Germinal center (tissue), 1 donor: ENCODE measurements at regions not wholly inside any gene's neighbourhood (a gene's known extent, or its start where the extent isn't known, plus 50 kb on each side); places are given as distances from the start of the nearest gene placed in this dataset.
A peak's percentile ranks its signal among the peaks of the same experiment; 100 is the strongest.

ENCODE experiments used
- DNase-seq: peaks from one replicate; pipeline ENCODE4 v3.0.0; 2012; ENCODE audit warnings: mixed read lengths, low spot score

- no peak for DNase-seq
Observed at GRCh38 chr12:27907766-27908165, 64.8 kb downstream of the PTHLH start.

DNA sequence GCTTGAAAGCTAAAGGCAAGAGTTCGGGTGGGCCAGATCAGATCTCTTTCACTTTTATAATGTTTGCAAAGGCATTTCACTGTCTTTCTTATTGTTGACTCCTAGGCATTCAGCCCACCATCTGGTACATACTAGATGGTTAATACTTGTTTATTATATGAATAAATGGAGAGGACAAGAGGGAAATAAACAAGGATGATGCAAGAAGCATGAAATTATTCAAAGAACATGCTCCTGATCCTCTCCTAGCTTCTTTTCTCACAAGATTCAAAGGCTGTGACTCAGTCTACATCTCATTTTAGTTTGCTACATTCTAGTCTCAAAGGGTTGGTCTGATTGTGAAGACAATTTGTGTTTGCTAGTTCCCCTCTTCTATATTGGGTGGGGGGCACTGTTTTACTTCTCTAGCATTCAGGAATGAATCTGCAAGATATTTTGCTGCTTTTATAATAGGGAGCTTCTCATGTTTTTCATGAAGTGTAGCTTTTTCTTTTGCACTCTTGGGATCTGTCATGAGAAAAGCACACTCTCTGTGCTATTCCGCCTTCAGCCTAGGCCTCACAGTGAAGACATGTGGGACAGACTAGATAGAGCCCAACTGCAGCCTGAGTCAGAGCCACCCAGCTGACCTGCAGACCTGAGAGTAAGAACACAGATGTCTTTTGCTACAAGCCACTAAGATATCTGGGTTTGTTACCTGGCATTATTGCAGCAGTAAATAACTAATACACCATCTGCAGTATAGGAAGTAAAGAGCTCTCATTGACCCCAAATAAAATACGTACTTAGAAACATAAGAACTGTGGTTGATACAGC, 65.7 kb downstream of the PTHLH start:
- no peak for DNase-seq

DNA sequence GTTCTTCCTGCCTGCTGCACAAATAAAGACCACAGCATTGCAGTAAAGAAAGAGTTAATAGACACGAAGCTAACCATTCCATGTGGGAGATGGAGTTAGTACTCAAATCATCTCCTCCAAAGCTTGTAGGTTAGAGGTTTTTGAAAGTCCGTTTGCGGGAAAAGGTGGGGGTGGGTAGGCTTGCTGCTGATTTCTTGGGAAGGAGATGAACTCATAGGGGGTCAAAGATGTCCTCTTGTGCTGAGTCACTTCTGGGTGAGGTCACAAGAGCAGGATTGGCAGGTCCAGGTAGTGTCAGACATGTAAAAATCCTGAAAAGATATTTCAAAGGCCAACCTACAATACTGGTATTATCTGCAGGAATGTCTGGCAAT, 66.4 kb downstream of the PTHLH start:
- no peak for DNase-seq

- DNase-seq: no peak
Observed at GRCh38 chr12:27905285-27906126, 67.0 kb downstream of the PTHLH start.

DNA sequence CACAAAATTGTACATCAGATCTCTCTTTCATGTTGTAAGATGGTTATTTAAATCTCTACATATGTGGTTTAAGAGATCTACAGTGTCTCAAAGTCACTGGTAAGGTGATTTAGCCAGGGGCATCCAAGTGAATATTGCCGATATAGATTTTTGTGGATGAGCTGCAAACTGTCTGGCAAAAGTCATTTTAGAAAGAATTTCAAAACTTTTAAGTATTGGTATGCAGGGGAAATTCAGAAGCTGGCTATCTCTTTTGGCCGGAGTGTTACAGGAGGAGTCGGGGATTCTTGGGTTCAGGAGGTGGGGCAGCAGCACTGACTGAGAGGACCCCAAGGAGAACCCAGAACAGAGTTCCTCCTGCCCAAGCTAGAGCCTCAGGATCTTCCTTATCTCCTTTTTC, 69.9 kb downstream of the PTHLH start:
- no peak for DNase-seq

DNA sequence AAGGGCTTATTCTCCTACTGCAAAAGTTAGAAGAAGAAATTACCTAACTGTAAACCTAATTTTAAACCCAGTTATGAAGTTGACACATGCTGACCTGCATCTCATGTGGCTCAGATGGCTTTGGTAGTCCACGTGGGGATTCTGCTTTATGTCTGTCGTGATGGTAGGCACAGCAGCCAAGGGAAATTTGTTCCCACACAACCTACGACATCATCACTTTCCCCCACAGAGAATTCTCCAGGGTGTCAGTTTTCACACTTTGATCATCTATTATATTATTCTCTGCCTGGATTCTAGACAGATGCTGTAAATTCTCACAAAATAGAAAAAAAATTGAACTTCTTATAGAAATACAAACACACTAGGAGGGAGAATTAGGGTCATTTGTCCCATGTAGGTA, 70.6 kb downstream of the PTHLH start:
- no peak for DNase-seq

DNA sequence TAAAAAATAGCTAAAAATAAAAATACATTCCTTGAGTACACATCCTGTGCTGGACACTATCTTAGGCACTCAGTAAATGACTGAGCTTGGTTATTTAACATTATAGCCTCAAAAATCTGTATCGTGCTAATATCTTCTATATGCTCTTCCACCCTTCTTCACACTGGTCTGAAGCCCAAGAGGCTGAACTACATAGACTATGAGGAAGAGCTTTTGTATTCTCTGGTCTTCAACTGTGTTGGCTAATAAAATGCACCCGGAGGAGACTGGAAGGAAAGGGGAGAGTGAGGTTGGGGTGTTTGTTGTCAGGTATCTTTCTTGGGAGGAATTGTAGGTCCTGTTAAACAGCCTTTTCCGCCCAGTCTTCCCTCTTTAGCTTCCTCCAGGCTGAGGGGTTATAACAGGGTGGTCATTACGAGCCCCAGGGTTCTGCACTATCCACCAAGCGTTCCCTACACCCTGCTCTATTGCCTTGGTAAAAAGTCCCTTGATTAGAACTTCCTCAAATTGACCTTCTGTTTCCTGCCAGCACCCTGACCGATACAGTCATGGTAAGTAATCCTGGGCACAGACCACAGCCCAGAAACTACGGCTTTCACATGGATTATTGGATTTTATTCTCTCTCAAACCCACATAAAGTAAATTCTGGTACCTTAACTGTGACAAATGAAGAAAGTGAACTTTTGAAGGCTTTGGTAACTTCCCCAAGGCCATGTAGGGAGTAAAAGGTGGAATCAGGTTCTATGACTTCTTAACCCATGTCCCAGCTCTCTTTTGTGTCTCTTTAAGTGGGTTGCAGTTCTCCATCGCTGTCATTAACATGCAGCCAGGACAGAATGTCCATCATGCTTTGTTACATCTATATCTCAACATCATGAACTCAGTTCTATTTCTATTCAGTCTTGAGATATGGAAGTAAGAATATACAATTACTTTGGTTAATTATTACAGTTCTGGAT, 71.3 kb downstream of the PTHLH start:
- peak; percentile 23 for DNase-seq

GRCh38 chr12:27899151-27899661, 73.3 kb downstream of the PTHLH start:
- no peak for DNase-seq

GRCh38 chr12:27898022-27898421, 74.5 kb downstream of the PTHLH start:
- no peak for DNase-seq

DNA sequence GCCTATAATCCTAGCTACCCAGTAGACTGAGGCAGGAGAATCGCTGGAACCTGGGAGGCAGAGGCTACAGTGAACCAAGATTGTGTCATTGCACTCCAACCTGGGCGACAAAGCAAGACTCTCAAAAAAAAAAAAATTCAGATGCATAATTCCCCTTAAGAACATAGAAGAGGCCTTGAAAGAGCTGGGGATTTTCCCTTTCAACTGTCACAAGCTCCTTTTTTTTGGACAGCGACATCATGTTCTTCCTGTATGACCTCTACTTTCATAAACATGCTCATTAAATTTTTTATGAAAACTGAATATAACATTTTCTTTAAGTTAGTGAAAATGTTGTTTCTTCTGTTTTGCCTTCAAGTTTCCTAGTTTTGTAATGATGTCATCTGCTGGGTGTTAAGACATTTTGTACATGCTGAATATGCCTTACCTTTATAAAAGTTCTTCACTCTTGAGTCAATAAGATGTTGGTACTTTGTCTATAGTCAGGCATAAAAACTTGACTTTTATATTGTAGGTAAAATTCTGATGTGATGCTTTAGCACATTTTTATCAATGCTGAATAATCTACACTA, 76.0 kb downstream of the PTHLH start:
- no peak for DNase-seq

DNA sequence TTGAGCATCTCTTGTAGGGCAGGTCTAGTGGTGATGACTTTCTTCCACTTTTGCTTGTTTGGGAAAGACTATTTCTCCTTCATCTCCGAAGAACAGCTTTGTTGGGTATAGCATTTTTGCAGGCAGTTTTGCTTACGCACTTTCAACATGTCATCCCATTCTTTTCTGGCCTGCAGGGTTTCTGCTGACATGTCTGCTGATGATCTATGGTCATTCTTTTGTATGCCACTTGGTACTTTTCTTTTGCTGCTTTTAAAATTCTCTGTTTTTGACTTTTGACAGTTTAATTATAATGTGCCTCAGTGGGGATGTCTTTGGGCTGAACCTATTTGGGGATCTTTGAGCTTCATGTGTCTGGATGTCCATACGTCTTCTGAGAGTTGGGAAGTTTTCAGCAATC, 78.2 kb downstream of the PTHLH start:
- no peak for DNase-seq

DNA sequence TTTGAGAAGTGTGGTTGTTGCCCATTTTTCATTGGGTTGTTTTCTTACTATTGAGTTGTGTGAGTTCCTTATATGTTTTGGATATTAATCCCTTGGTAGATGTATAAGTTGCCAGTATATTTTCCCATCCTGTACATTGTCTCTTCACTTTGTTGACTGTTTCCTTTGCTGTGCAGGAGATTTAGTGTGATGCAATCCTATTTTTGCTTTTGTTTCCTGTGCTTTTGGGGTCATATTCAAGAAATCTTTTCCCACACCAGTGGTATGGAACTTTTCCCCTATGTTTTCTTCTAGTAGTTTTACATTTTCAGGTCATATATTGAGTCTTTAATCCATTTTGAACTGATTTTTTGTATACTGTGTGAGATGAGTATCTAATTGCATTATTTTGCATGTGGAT, 92.8 kb downstream of the PTHLH start:
- no peak for DNase-seq

DNA sequence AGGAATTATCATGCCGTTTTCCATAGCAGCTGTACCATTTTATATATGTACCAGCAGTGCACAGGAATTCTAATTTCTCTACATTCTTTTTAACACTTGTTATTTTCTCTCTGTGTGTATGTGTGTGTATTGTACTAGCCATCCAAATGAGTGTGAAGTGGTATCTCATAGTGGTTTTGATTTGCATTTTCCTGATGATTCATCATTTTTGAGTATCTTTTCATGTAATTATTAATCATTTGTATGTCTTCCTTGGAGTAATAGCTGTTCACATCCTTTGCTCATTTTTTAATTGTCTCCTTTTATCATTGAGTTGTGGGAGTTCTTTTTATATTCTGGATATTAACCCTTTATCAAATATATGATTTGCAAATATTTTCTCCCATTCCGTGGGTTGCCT, 95.6 kb upstream of the MANSC4 start:
- no peak for DNase-seq

- DNase-seq: no peak
Observed at GRCh38 chr12:27873010-27873409, 93.0 kb upstream of the MANSC4 start.

DNA sequence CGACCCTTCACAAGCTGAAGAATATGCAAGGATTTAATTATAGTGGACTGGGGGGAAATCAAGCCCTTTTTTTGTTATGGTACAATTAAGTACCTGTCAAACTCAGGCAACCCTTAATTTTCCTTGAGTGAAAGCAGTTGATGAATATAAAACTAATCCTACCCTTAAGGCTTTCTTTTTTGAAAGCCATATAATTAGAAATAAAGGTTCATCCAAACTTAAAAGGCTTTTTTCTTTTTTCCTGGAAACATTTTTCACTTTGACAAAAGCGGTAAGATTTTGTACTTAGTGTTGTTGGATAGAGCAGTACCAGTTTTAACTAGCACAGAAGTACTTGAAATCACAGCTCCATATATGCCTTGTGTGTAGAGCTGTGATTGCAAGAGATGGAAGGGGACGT, 91.9 kb upstream of the MANSC4 start:
- DNase-seq: no peak

DNA sequence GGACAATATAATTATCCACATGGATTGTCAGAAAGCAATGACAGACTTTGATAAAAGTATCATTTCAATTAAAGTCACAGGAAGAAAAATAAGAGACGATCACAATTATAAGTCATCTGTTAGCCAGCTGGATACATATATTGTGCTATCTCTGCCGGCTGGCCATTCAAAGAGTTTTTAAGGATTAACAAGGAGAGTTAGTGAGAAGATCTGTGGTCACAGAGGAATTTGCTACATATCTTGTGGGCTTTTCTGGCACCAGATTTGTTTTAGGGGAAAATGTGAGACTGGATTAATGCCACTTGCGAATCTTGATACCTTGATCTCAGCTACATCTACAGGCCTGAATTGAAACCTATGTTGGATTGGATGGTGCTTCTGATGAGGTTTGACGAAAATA, 90.9 kb upstream of the MANSC4 start:
- DNase-seq: no peak

DNA sequence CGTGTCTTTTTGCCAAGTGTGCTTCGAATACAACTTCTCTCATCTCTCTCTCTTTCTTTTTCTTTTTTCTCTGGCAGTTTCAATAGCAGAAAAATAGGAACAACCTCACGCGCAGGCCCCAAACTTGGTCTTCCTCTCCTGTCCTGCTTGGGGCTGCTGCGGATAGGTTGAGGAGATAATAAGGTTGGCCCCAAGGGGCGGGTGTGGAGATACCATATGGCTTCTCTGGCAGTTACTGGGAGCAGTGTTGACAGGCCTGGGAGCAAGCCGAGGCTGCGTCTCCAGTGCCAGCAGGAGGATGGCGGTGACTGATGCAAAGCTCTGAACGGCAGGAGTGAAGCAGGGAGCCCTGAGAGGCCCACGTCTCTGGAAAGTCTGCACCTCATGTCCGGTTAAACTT, 89.5 kb upstream of the MANSC4 start:
- no peak for DNase-seq

GRCh38 chr12:27868139-27868538, 88.1 kb upstream of the MANSC4 start:
- DNase-seq: no peak

GRCh38 chr12:27866373-27867101, 86.5 kb upstream of the MANSC4 start:
- DNase-seq: no peak

- no peak for DNase-seq
Observed at GRCh38 chr12:27865421-27865820, 85.4 kb upstream of the MANSC4 start.

GRCh38 chr12:27864521-27864920, 84.5 kb upstream of the MANSC4 start:
- DNase-seq: no peak
